DMS53 treated with DMSO at 0.1 percent for 48 hours (cell line): ENCODE measurements at regions not wholly inside any gene's neighbourhood (a gene's known extent, or its start where the extent isn't known, plus 50 kb on each side); places are given as distances from the start of the nearest gene placed in this dataset.

Experiments used
- DNase-seq: peaks from one replicate; lab custom pipeline; 2025; ENCODE audit not compliant: unreplicated experiment; lab: John Stamatoyannopoulos, UW

GRCh38 chr10:83647526-83647925 is 491.8 kb upstream of the GHITM start:
- no peak for DNase-seq

GRCh38 chr10:83648201-83648600 is 491.1 kb upstream of the GHITM start:
- no peak for DNase-seq

DNA sequence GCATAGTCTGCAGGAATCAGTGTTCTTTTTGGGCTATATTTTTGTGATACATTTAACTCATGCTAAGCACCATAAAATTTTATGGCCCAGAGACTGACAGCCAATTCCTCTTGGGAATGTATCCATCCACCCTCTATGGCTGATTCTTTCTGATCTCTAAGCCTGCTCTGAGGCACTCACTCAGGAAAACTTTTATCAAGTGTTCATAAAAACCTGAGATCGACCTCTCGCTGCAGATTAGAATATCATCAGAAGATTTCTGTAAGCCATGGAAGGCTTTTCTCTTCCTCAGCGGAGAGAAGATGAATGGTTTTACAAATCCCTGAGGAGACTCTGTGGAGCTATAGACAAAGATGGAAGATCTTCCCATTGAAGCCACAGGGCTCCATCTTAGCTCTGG is 489.8 kb upstream of the GHITM start:
- no peak for DNase-seq

- DNase-seq = no peak
These were observed 484.6 kb upstream of the GHITM start for GRCh38 chr10:83654689-83655088.

DNA sequence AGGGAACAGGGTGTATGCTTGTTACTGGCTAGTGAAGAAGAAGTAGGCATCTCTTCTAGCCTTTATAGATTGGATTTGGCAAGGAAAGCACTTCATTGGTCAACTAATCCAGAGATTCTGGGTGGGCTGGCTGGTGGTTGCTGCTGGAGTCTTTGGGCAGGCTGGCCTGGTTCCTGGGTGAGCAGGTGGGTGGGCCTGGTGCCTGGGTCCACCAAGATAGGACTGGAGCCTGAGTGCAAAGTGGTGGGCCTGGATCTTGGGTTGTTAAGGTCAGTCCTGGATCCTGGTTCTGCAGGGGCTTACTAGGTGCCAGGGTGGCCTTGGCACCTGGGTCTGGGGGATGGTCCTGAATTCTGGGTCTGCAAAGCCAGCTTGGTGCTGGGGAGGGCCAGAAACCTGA is 482.4 kb upstream of the GHITM start:
- no peak for DNase-seq

- DNase-seq = no peak
These were observed 481.8 kb upstream of the GHITM start for GRCh38 chr10:83657487-83657886.

- DNase-seq = no peak
These were observed 475.4 kb upstream of the GHITM start for GRCh38 chr10:83663918-83664317.

GRCh38 chr10:83666762-83667161 is 472.5 kb upstream of the GHITM start:
- no peak for DNase-seq

DNA sequence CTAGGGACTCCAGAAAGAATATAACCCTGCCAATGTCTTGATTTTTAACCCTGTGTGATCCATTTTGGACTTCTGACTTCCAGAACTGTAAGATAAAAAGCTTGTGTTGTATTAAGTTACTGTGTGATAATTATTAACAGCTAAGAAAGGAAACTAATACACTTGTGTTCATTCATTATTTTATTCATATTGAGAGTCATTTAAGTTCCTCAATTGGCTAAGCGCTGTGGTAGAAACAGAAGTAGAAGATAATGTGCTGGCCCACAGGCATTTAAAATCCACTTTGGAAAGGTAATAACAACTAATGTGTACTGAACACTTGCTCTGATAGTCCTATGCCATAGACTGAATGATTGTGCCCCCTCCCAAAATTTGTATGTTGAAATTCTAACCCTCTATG is 471.7 kb upstream of the GHITM start:
- DNase-seq = no peak

GRCh38 chr10:83673316-83673715 is 466.0 kb upstream of the GHITM start:
- no peak for DNase-seq

DNA sequence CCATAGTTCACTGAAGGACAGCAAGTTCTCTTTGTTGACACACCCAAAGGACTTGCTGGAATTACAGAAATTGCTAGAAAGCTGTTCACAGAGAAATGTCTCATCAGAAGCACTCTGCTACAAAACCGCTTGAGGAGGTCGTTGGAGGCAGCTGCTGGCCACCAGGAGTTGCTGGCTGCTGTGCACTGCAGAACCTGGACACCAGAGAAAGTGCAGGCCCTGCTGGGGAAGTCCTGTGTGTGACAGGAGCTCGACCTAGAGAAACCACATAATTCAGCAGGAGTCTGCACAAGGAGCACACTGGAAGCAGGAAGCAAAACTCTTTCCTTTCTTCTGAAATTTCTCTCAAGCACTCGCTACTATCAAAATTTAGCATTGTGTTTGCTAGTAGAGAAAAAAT is 461.5 kb upstream of the GHITM start:
- DNase-seq = no peak

GRCh38 chr10:83678850-83679249 is 460.5 kb upstream of the GHITM start:
- DNase-seq = no peak

GRCh38 chr10:83680470-83680891 is 458.8 kb upstream of the GHITM start:
- no peak for DNase-seq

- no peak for DNase-seq
These were observed 456.9 kb upstream of the GHITM start for GRCh38 chr10:83682414-83682813.

DNA sequence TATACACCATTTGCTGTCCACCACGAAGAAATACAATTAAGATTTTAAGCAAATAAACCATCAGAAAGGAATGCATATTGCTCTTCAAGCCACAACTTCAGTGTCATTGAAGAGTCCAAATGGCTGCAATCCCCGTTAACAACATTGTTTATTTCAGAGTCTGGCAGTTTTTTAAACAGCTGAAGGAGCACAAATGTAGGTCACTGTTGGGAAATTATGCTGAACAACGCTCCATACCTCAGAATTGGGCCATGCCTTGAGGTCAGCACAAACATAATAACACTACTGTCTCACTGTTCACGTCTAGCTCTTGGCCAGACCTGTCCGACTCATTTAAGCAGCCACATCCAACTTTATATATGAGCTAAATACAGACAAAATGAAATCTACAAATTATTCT is 453.9 kb upstream of the GHITM start:
- no peak for DNase-seq

DNA sequence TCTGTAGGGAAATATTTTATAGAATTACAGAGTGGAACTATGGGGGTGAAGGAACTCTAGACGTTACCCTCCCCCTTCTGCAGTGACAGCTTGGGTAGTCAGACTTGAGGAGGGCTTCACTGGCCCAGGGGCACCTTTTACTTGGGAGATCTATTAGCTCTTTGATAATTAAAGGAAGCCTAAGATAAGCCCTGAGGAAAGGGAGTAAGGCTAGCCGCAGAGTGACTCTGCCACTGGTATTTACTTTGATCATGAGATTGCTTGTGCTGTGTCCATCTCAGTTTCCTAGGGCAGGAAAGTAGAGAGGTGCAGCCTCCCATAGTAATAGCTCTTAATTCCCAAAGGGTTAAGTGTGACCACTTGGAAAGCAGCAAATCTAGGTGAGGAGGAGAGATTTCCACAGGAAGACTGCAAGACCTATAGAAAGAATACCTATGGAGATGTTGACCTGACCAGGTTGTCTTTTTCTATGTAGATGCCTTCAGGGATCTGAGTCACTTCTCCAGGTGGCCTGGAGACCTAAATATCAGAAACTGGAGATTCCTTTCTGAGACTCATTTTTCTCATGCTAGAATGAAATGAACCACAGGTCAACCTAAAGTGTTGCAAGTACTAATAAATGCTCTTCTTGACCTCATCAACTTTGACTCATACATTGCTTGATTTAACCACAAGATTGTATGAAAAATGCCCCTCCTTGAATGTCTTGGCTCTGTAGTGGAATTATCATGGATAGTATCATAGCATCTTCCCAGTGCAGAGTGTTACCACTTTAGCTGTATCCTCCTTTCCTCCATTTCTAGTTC is 447.3 kb upstream of the GHITM start:
- DNase-seq = no peak

GRCh38 chr10:83698899-83699298 is 440.4 kb upstream of the GHITM start:
- DNase-seq = no peak

GRCh38 chr10:83701799-83702198 is 437.5 kb upstream of the GHITM start:
- no peak for DNase-seq

DNA sequence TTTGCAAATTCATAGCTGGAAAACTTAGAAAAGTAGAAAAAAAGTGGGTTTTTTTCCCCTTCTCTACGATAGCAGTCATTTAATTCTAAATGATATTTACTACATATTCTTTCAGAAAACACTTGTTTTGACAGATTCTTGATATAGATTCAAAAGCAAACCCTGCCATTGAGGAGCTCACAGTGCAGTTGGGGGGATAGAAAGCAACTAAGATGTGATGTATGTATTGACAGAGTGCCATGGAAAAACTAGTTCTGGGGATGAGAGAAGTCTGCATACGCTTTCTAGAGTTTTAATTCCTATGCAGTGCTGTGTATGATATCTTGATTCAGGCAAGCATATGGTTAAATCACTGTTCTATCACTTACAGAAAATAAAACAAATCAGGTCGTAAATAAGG is 436.6 kb upstream of the GHITM start:
- no peak for DNase-seq

GRCh38 chr10:83706120-83706519 is 433.2 kb upstream of the GHITM start:
- DNase-seq = no peak

DNA sequence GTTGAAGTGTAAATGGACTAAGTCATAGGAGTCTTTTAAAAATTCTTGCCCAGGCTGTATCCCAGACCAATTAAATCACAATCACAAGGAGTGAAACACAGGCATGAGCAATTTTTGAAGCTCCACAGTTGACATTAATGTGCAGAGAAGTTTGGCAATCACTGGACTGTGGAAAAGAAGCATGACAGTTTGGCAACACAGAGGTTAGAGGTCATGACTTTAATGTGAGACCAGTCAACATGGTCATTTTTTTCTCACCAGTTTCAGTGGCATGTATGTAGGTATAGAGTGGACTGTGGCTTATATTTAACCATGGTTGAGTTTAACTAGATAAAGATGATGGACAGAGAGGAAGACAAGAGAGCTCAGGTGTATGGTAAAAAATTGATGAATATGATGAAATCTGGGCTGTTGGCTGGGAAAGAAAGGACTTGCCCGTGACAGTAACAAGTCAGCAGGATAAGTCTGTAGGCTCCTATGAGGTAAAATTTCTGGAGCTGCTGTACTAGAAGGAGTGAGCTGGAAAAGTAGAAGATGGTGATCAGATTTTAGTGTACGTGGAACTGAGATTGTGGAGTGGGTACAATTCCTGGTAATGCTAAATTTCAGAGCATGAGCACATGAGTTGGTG is 432.2 kb upstream of the GHITM start:
- DNase-seq = no peak

GRCh38 chr10:83713423-83713822 is 425.9 kb upstream of the GHITM start:
- DNase-seq = no peak

DNA sequence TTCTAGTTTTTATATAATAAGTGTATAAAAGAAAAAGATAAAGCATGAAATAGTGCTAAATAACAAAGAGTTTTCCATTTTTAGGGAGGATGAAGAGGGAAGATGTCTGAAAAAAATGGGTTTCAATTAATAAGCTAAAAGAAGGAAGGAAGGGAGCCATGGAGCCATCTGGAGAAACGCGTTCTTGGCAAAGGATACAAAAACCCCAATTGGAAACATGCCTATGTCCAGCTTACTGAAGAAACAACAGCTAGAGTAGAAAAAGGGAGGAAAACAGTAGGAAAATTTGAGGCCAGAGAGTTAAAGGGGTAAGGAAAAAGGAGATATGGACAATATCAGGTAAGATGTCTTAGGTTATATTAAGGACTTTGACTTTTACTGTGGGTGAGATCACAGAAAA is 416.2 kb upstream of the GHITM start:
- DNase-seq = no peak
